ENCODE measurements at regions not wholly inside any gene's neighbourhood (a gene's known extent, or its start where the extent isn't known, plus 50 kb on each side); places are given as distances from the start of the nearest gene placed in this dataset.

- TF ChIP-seq ELK1 (IDR thresholded peaks at IDR 0.05; ENCODE audit: low read depth, low read length) (no peak), PHF8 (IDR thresholded peaks at IDR 0.05; ENCODE audit: borderline replicate concordance, low read depth) (no peak), PBX3 (IDR thresholded peaks at IDR 0.05) (no peak), POLR2AphosphoS2 (conservative IDR thresholded peaks at IDR 0.05; ENCODE audit: low read length) (no peak), KDM5A (IDR thresholded peaks at IDR 0.05) (no peak), BHLHE40 (IDR thresholded peaks at IDR 0.05; ENCODE audit: low read depth, low read length) (no peak)
Measured at GRCh38 chr3:70856414-70857162, 544.1 kb upstream of the MDFIC2 start (continued).

- Histone ChIP-seq H3K4me3 (no peak overlapping the region), H3K4me2 (no peak overlapping the region), H3K27ac (peak overlapping the region in 1 of 2 experiments; percentile 71; a peak in 3 of 6 replicates), H3K4me1 (peaks cover 44% of the 10 kb centered on the region), H3K9me3 (no peaks in the 10 kb centered on the region)
- WGBS (ENCODE audit: missing lambda C conversion rate), result 80% methylated on average over 2 of the region's 2 CpGs
- DNase-seq (ENCODE audit: low read depth in 1 of 2, low spot score in 1 of 2) (no peak), FAIRE-seq (no peak), ATAC-seq (no peak)
- POLR2A ChIA-PET, result no interaction called here
- TF ChIP-seq HMGXB4 (CRISPR knock-in tag; IDR thresholded peaks at IDR 0.05; ENCODE audit: borderline replicate concordance) (no peak), CBX8 (IDR thresholded peaks at IDR 0.05) (no peak), ESRRA (IDR thresholded peaks at IDR 0.05; ENCODE audit: borderline replicate concordance, low read length) (no peak), CBX2 (IDR thresholded peaks at IDR 0.05; ENCODE audit: borderline replicate concordance, low read depth) (no peak), HOXB13 (CRISPR knock-in tag; IDR thresholded peaks at IDR 0.05; ENCODE audit: low read depth) (no peak), HEYL (CRISPR knock-in tag; IDR thresholded peaks at IDR 0.05) (no peak), FOXS1 (CRISPR knock-in tag; IDR thresholded peaks at IDR 0.05) (no peak), BHLHE40 (IDR thresholded peaks at IDR 0.05; ENCODE audit: low read depth, low read length) (no peak), TP53 (CRISPR knock-in tag; IDR thresholded peaks at IDR 0.05) (no peak), ATOH8 (CRISPR knock-in tag; IDR thresholded peaks at IDR 0.05; ENCODE audit: low read depth) (no peak), EHF (CRISPR knock-in tag; IDR thresholded peaks at IDR 0.05) (no peak), HDAC2 (IDR thresholded peaks at IDR 0.05) (no peak), NFE2L2 (conservative IDR thresholded peaks at IDR 0.05; ENCODE audit: low read length) (no peak), RCOR1 (IDR thresholded peaks at IDR 0.05; ENCODE audit: low read depth, low read length) (no peak)
- CTCF ChIA-PET, result no interaction called here
Measured at GRCh38 chr3:70855149-70855548, 542.7 kb upstream of the MDFIC2 start.

- DNase-seq (ENCODE audit: low read depth in 1 of 2, low spot score in 1 of 2) (no peak), FAIRE-seq (no peak), ATAC-seq (no peak)
- no peak overlapping the region for H3K4me2 ChIP-seq
- H3K4me1 ChIP-seq, result peaks cover 53% of the 10 kb centered on the region
- no peaks in the 10 kb centered on the region for H3K9me3 ChIP-seq
- H3K27ac ChIP-seq, result peak overlapping the region; percentile 30 to 71; a peak in 4 of 6 replicates
- ChIA-PET CTCF (interaction anchor here (1.4 kb wide), 1 partner anchor 18 kb away, joined by 4 read pairs; no protein-coding TSS in a partner anchor), POLR2A (no interaction called here)
- WGBS (ENCODE audit: missing lambda C conversion rate), result 82% methylated on average over 6 of the region's 6 CpGs
- no peak overlapping the region for H3K4me3 ChIP-seq
- no peak for TF ChIP-seq USF2 (IDR thresholded peaks at IDR 0.05)
- no peak for TF ChIP-seq KDM1A (IDR thresholded peaks at IDR 0.05; ENCODE audit: low read depth)
- TF ChIP-seq CEBPB (IDR thresholded peaks at IDR 0.05), result no peak
- no peak for TF ChIP-seq ZC3H11A (IDR thresholded peaks at IDR 0.05)
- no peak for TF ChIP-seq FOSL2 (IDR thresholded peaks at IDR 0.05)
- no peak for TF ChIP-seq FOSL2 (CRISPR knock-in tag; IDR thresholded peaks at IDR 0.05)
- TF ChIP-seq NPAS2 (CRISPR knock-in tag; IDR thresholded peaks at IDR 0.05; ENCODE audit: borderline replicate concordance), result no peak
- TF ChIP-seq BCL3 (IDR thresholded peaks at IDR 0.05), result no peak
- no peak for TF ChIP-seq E2F6 (IDR thresholded peaks at IDR 0.05; ENCODE audit: borderline replicate concordance, low read depth)
- TF ChIP-seq TP53 (CRISPR knock-in tag; IDR thresholded peaks at IDR 0.05), result no peak
- TF ChIP-seq MAZ (IDR thresholded peaks at IDR 0.05; ENCODE audit: borderline replicate concordance, low read depth, low read length), result no peak
- no peak for TF ChIP-seq CBX2 (IDR thresholded peaks at IDR 0.05; ENCODE audit: borderline replicate concordance, low read depth)
Measured at GRCh38 chr3:70854108-70854507, 541.7 kb upstream of the MDFIC2 start.

All from A549 (cell line).